ENCODE measurements at regions not wholly inside any gene's neighbourhood (a gene's known extent, or its start where the extent isn't known, plus 50 kb on each side); places are given as distances from the start of the nearest gene placed in this dataset.

DNA sequence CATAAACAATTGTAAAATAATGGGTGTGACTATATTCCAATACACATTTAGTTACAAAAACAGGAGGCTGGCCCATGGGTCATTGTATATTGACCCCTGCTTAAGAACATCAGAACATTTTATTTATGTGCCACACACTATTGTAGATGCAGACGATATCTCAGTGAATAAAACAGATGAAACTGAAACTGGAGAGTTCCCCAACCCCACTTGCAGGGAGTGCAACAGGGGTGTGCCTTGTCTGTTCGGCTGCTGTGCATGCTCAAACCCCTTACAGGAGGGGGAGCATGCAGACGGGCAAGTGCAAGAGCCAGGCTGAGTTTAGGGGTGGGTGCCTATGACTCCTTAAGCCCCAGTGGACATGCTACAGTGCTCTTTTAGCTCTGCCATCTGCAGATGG is 509.6 kb downstream of the IGSF11 start:
- H3K4me2 ChIP-seq: peak overlapping the region; percentile 67
- H3K27me3 ChIP-seq (ENCODE audit: insufficient read depth, low read depth): no peaks in the 10 kb centered on the region
- H4K20me1 ChIP-seq (ENCODE audit: insufficient read depth): no peaks in the 10 kb centered on the region
- peak overlapping the region; percentile 21; the same call in 1 of the 2 replicates for H3K27ac ChIP-seq
- H3K79me2 ChIP-seq (ENCODE audit: insufficient read depth, low read depth): no peaks in the 10 kb centered on the region
- TF ChIP-seq, protein P1, sequence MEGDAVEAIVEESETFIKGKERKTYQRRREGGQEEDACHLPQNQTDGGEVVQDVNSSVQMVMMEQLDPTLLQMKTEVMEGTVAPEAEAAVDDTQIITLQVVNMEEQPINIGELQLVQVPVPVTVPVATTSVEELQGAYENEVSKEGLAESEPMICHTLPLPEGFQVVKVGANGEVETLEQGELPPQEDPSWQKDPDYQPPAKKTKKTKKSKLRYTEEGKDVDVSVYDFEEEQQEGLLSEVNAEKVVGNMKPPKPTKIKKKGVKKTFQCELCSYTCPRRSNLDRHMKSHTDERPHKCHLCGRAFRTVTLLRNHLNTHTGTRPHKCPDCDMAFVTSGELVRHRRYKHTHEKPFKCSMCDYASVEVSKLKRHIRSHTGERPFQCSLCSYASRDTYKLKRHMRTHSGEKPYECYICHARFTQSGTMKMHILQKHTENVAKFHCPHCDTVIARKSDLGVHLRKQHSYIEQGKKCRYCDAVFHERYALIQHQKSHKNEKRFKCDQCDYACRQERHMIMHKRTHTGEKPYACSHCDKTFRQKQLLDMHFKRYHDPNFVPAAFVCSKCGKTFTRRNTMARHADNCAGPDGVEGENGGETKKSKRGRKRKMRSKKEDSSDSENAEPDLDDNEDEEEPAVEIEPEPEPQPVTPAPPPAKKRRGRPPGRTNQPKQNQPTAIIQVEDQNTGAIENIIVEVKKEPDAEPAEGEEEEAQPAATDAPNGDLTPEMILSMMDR (conservative IDR thresholded peaks at IDR 0.05; ENCODE audit: low read depth, low read length): no peak
- no peaks in the 10 kb centered on the region for H3K36me3 ChIP-seq (ENCODE audit: insufficient read depth)
- H3K4me3 ChIP-seq (IDR thresholded peaks at IDR 0.05; ENCODE audit: insufficient read depth, low read depth, low read length): no peak overlapping the region
- no peak overlapping the region for H3K9ac ChIP-seq
- peak overlapping the region; percentile 17 for H2AFZ ChIP-seq (ENCODE audit: low read depth)
- peaks cover 55% of the 10 kb centered on the region for H3K4me1 ChIP-seq (ENCODE audit: low read depth, poor library complexity, severe bottlenecking)

DNA sequence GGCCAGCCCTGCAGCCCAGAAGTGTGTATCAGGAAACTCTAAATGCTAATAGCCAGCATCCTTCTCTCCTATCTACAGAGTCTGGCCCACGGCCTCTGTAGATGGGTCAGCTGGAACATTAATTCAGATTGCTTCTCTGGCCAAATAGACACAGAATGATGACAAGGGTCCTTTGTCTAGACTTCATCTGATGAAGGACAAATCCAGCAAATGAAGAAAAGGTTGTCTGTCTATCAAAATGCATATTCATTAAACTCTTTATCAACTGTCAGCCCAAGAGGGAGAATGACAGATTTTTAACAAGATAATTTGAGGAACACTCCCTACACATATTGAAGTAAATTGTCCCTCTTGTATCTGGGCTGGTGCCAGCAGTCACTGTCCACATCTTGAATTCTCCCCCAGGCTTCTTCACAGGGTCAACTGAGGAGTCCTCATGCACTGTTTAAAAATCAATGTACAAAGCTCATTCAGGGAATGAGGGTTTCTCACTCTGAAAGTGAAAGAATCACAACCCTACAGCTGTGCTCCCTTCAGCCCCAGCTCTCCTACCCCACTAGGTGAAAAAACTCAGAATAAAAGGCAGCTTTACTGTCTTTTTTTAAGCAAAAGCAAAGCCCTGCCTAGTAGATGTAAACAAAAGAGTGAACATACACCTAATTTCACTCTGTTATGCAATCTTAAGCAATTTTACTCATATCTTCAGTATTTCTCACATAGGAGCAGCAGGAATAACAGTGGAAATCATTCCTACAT is 507.7 kb downstream of the IGSF11 start:
- TF ChIP-seq, protein P1 (conservative IDR thresholded peaks at IDR 0.05; ENCODE audit: low read depth, low read length): no peak
- H3K9ac ChIP-seq: no peak overlapping the region
- no peaks in the 10 kb centered on the region for H3K79me2 ChIP-seq (ENCODE audit: insufficient read depth, low read depth)
- peak overlapping the region; percentile 24; the same call in 1 of the 2 replicates for H3K27ac ChIP-seq
- peaks cover 55% of the 10 kb centered on the region for H3K4me1 ChIP-seq (ENCODE audit: low read depth, poor library complexity, severe bottlenecking)
- H3K36me3 ChIP-seq (ENCODE audit: insufficient read depth): no peaks in the 10 kb centered on the region
- H3K27me3 ChIP-seq (ENCODE audit: insufficient read depth, low read depth): no peaks in the 10 kb centered on the region
- no peaks in the 10 kb centered on the region for H4K20me1 ChIP-seq (ENCODE audit: insufficient read depth)
- no peak overlapping the region for H3K4me3 ChIP-seq (IDR thresholded peaks at IDR 0.05; ENCODE audit: insufficient read depth, low read depth, low read length)
- 0 out of 2 replicates have a peak overlapping the region, but pooled peaks have one; percentile 1 for H2AFZ ChIP-seq (ENCODE audit: low read depth)
- H3K4me2 ChIP-seq: peak overlapping the region; percentile 53

- Histone ChIP-seq H3K36me3 (ENCODE audit: insufficient read depth) (no peaks in the 10 kb centered on the region), H3K4me2 (peak overlapping the region; percentile 53), H3K79me2 (ENCODE audit: insufficient read depth, low read depth) (no peaks in the 10 kb centered on the region), H3K27ac (peak overlapping the region; percentile 24; the same call in 1 of the 2 replicates), H3K9ac (no peak overlapping the region), H3K27me3 (ENCODE audit: insufficient read depth, low read depth) (no peaks in the 10 kb centered on the region), H2AFZ (ENCODE audit: low read depth) (0 out of 2 replicates have a peak overlapping the region, but pooled peaks have one; percentile 1), H3K4me3 (IDR thresholded peaks at IDR 0.05; ENCODE audit: insufficient read depth, low read depth, low read length) (no peak overlapping the region), H3K4me1 (ENCODE audit: low read depth, poor library complexity, severe bottlenecking) (peaks cover 55% of the 10 kb centered on the region), H4K20me1 (ENCODE audit: insufficient read depth) (no peaks in the 10 kb centered on the region)
- TF ChIP-seq, protein P1 (conservative IDR thresholded peaks at IDR 0.05; ENCODE audit: low read depth, low read length): no peak
Measured at GRCh38 chr3:118527514-118528044, 507.1 kb downstream of the IGSF11 start.

GRCh38 chr3:118529554-118529953 is 505.1 kb downstream of the IGSF11 start:
- no peak overlapping the region for H2AFZ ChIP-seq (ENCODE audit: low read depth)
- H3K79me2 ChIP-seq (ENCODE audit: insufficient read depth, low read depth): no peaks in the 10 kb centered on the region
- H3K9ac ChIP-seq: no peak overlapping the region
- TF ChIP-seq, protein P1 (conservative IDR thresholded peaks at IDR 0.05; ENCODE audit: low read depth, low read length): no peak
- H3K27me3 ChIP-seq (ENCODE audit: insufficient read depth, low read depth): no peaks in the 10 kb centered on the region
- no peak overlapping the region for H3K27ac ChIP-seq
- peaks cover 45% of the 10 kb centered on the region for H3K4me1 ChIP-seq (ENCODE audit: low read depth, poor library complexity, severe bottlenecking)
- H4K20me1 ChIP-seq (ENCODE audit: insufficient read depth): no peaks in the 10 kb centered on the region
- no peak overlapping the region for H3K4me3 ChIP-seq (IDR thresholded peaks at IDR 0.05; ENCODE audit: insufficient read depth, low read depth, low read length)
- H3K4me2 ChIP-seq: no peak overlapping the region
- no peaks in the 10 kb centered on the region for H3K36me3 ChIP-seq (ENCODE audit: insufficient read depth)

Measured in KMS-11 (cell line).